IMR-90 (cell line): ENCODE measurements at regions not wholly inside any gene's neighbourhood (a gene's known extent, or its start where the extent isn't known, plus 50 kb on each side); places are given as distances from the start of the nearest gene placed in this dataset.

Experiments
- ATAC-seq: fragments of 200-7000 bp; cut with Tn5 transposase; 2 replicates; pipeline ENCODE4 v1.9.1; 2020; ENCODE audit warnings: low read depth, mild to moderate bottlenecking, moderate library complexity
- BruUV-seq: library from RNA; stranded (reverse); fragments of 400-500 nt; replicated peaks from 2 replicates; lab custom pipeline; 2021; lab: Mats Ljungman, UMichigan
- CTCF ChIA-PET: fragments of 300-600 bp; formaldehyde crosslinking; extraction: SDS; loops from one replicate; lab custom pipeline; 2021; ENCODE audit warnings: antibody characterized with exemption; lab: Yijun Ruan, JAX
- POLR2A ChIA-PET: fragments of 300-600 bp; sonication (Branson Sonifier 250); formaldehyde crosslinking; loops from one replicate; lab custom pipeline; 2022; ENCODE audit warnings: antibody characterized with exemption; ENCODE audit not compliant: unreplicated experiment; lab: Charles Lee
- DNase-seq: peaks from one replicate; pipeline ENCODE4 v3.0.0; 2013
- H2AFZ ChIP-seq: replicated peaks from 2 replicates; pipeline ENCODE3; 2013; ENCODE audit warnings: low read length, mild to moderate bottlenecking; ENCODE audit not compliant: poor library complexity
- H2AK5ac ChIP-seq: 2 replicates; pipeline ENCODE4 v1.6.1; 2013; ENCODE audit warnings: low read depth, low read length, inconsistent platforms
- H2AK9ac ChIP-seq: replicated peaks from 2 replicates; pipeline ENCODE3; 2013; ENCODE audit warnings: mild to moderate bottlenecking, low read depth, low read length, moderate library complexity; ENCODE audit not compliant: poor library complexity
- H2BK120ac ChIP-seq: 2 replicates; pipeline ENCODE4 v1.6.1; 2013; ENCODE audit warnings: low read depth, low read length, inconsistent platforms
- H2BK15ac ChIP-seq: 3 replicates; pipeline ENCODE4 v1.6.1; 2013; ENCODE audit warnings: low read depth, low read length, inconsistent platforms
- H2BK20ac ChIP-seq: 2 replicates; pipeline ENCODE4 v1.6.1; 2013; ENCODE audit warnings: low read depth, mild to moderate bottlenecking, inconsistent platforms, low read length, moderate library complexity
- H2BK5ac ChIP-seq: 2 replicates; pipeline ENCODE4 v1.6.1; 2013; ENCODE audit warnings: mild to moderate bottlenecking, low read depth, low read length, inconsistent platforms; ENCODE audit not compliant: poor library complexity, severe bottlenecking
- H3K14ac ChIP-seq: replicated peaks from 2 replicates; pipeline ENCODE4 v1.6.1; 2013; ENCODE audit warnings: low read depth, low read length, inconsistent platforms
- H3K18ac ChIP-seq: 2 replicates; pipeline ENCODE4 v1.6.1; 2013; ENCODE audit warnings: low read depth, low read length, control low read depth
- H3K23ac ChIP-seq: 2 replicates; pipeline ENCODE4 v1.6.1; 2013; ENCODE audit warnings: low read depth, low read length, inconsistent platforms
- H3K27ac ChIP-seq: 2 replicates; pipeline ENCODE4 v1.5.1; 2013; ENCODE audit warnings: mild to moderate bottlenecking, control low read depth, low read length; ENCODE audit not compliant: insufficient read depth
- H3K27me3 ChIP-seq: 2 replicates; pipeline ENCODE4 v1.6.1; 2013; ENCODE audit warnings: low read length; ENCODE audit not compliant: control insufficient read depth, insufficient read depth
- H3K36me3 ChIP-seq: 2 replicates; pipeline ENCODE4 v1.6.1; 2013; ENCODE audit warnings: low read length, mixed read lengths; ENCODE audit not compliant: control insufficient read depth, insufficient read depth
- H3K4ac ChIP-seq: 2 replicates; pipeline ENCODE4 v1.6.1; 2013; ENCODE audit warnings: low read depth, low read length, inconsistent platforms
- H3K4me1 ChIP-seq: 2 replicates; pipeline ENCODE4 v1.6.1; 2013; ENCODE audit warnings: low read length, mixed read lengths; ENCODE audit not compliant: control insufficient read depth, insufficient read depth
- H3K4me2 ChIP-seq: 2 replicates; pipeline ENCODE4 v1.6.1; 2013; ENCODE audit warnings: low read depth, mild to moderate bottlenecking, control low read depth, low read length, moderate library complexity
- H3K4me3 ChIP-seq: 2 replicates; pipeline ENCODE4 v1.5.1; 2013; ENCODE audit warnings: low read depth, mild to moderate bottlenecking, control low read depth, low read length, moderate library complexity; ENCODE audit not compliant: insufficient read depth
- H3K56ac ChIP-seq: 2 replicates; pipeline ENCODE4 v1.6.1; 2013; ENCODE audit warnings: low read length, inconsistent platforms; ENCODE audit not compliant: insufficient read depth; ENCODE audit errors: extremely low read depth
- H3K79me1 ChIP-seq, 2 experiments: 2 replicates each; pipeline ENCODE4 v1.6.1; 2013; ENCODE audit warnings: low read length in 2 of 2, inconsistent platforms in 1 of 2, low read depth in 1 of 2
- H3K9ac ChIP-seq: 2 replicates; pipeline ENCODE4 v1.6.1; 2013; ENCODE audit warnings: low read depth, low read length, control low read depth
- H3K9me1 ChIP-seq: 2 replicates; pipeline ENCODE4 v1.6.1; 2013; ENCODE audit warnings: low read length, inconsistent platforms; ENCODE audit not compliant: insufficient read depth
- H3K9me3 ChIP-seq: 2 replicates; pipeline ENCODE4 v1.6.1; 2013; ENCODE audit warnings: low read length; ENCODE audit not compliant: control insufficient read depth, insufficient read depth
- H4K20me1 ChIP-seq: 2 replicates; pipeline ENCODE4 v1.6.1; 2013; ENCODE audit warnings: low read length, inconsistent platforms; ENCODE audit not compliant: insufficient read depth
- H4K5ac ChIP-seq: 2 replicates; pipeline ENCODE4 v1.6.1; 2013; ENCODE audit warnings: mild to moderate bottlenecking, low read depth, low read length, control low read depth
- H4K8ac ChIP-seq, 2 experiments: 2 replicates each; pipeline ENCODE4 v1.6.1; 2013; ENCODE audit warnings: low read depth in 2 of 2, low read length in 2 of 2, control low read depth in 1 of 2, inconsistent platforms in 1 of 2
- H4K91ac ChIP-seq: 2 replicates; pipeline ENCODE4 v1.6.1; 2013; ENCODE audit warnings: low read depth, low read length, inconsistent platforms; ENCODE audit not compliant: insufficient read depth
- BHLHE40 ChIP-seq: fragments of 150-350 bp; IDR thresholded peaks from 2 replicates; pipeline ENCODE4 v1.6.1; 2016; ENCODE audit warnings: mild to moderate bottlenecking, low read depth, low read length
- CEBPB ChIP-seq: IDR thresholded peaks from 2 replicates; pipeline ENCODE4 v1.6.1; 2012; ENCODE audit warnings: low read depth, low read length, improper control_type of control experiment
- CHD1 ChIP-seq: IDR thresholded peaks from 2 replicates; pipeline ENCODE4 v1.6.1; 2012; ENCODE audit warnings: low read depth, low read length, improper control_type of control experiment
- CTCF ChIP-seq: conservative IDR thresholded peaks from 2 replicates; pipeline ENCODE4 v1.5.1; 2012; ENCODE audit warnings: mild to moderate bottlenecking, low read depth, low read length, improper control_type of control experiment
- FOS ChIP-seq: fragments of 150-350 bp; IDR thresholded peaks from 2 replicates; pipeline ENCODE4 v1.6.1; 2016; ENCODE audit warnings: low read depth, low read length
- MAFK ChIP-seq: IDR thresholded peaks from 2 replicates; pipeline ENCODE4 v1.6.1; 2012; ENCODE audit warnings: low read depth, low read length, improper control_type of control experiment
- MAZ ChIP-seq: IDR thresholded peaks from 2 replicates; pipeline ENCODE4 v1.6.1; 2012; ENCODE audit warnings: low read depth, mild to moderate bottlenecking, low read length, improper control_type of control experiment, moderate library complexity, borderline replicate concordance
- MXI1 ChIP-seq: IDR thresholded peaks from 2 replicates; pipeline ENCODE4 v1.6.1; 2012; ENCODE audit warnings: low read depth, mild to moderate bottlenecking, low read length, moderate library complexity, borderline replicate concordance
- NFE2L2 ChIP-seq: fragments of 150-350 bp; IDR thresholded peaks from 2 replicates; pipeline ENCODE4 v1.6.1; 2016; ENCODE audit warnings: low read depth, mild to moderate bottlenecking, low read length
- POLR2A ChIP-seq: IDR thresholded peaks from 2 replicates; pipeline ENCODE4 v1.6.1; 2012; ENCODE audit warnings: mild to moderate bottlenecking, low read depth, low read length
- RAD21 ChIP-seq: IDR thresholded peaks from 2 replicates; pipeline ENCODE4 v1.6.1; 2012; ENCODE audit warnings: low read length, improper control_type of control experiment
- RCOR1 ChIP-seq: IDR thresholded peaks from 2 replicates; pipeline ENCODE4 v1.6.1; 2012; ENCODE audit warnings: mild to moderate bottlenecking, low read length, improper control_type of control experiment; ENCODE audit not compliant: insufficient replicate concordance
- RFX5 ChIP-seq: IDR thresholded peaks from 2 replicates; pipeline ENCODE4 v1.8.0; 2012; ENCODE audit warnings: low read depth, mild to moderate bottlenecking, low read length, moderate library complexity
- SMC3 ChIP-seq: fragments of 150-350 bp; IDR thresholded peaks from 2 replicates; pipeline ENCODE4 v1.6.1; 2016; ENCODE audit warnings: low read depth, mild to moderate bottlenecking, antibody characterized with exemption, low read length, moderate library complexity
- WGBS, 2 experiments: methylation state at CpG; one replicate each; pipeline versions ENCODE4 v1.1.5 to v1.1.7; 2013; ENCODE audit warnings: missing lambda C conversion rate in 2 of 2; ENCODE audit not compliant: insufficient read length in 1 of 2; ENCODE audit errors: extremely low coverage in 2 of 2; 5-methylcytosine and 5-hydroxymethylcytosine counted together
- dilution Hi-C: fragments of 300-500 bp; cut with HindIII; formaldehyde crosslinking; loops from one replicate; pipeline ENCODE4 v1.14.3; 2018; ENCODE audit warnings: low sequenced_read_pairs; ENCODE audit not compliant: unreplicated experiment
- in situ Hi-C: fragments of 300-500 bp; cut with MboI; formaldehyde crosslinking; loops from 3 replicates; pipeline ENCODE4 v1.14.3; 2019; ENCODE audit warnings: low sequenced_read_pairs, inconsistent platforms, mixed read lengths
- intact Hi-C: fragments of 100-400 bp; cut with micrococcal nuclease; formaldehyde crosslinking; loops from 2 replicates; pipeline ENCODE4 v1.10.0; 2022
- TF ChIP-seq, protein P1 (sequence below): fragments of 150-350 bp; IDR thresholded peaks from 2 replicates; pipeline ENCODE4 v1.6.1; 2017; ENCODE audit warnings: mild to moderate bottlenecking, antibody characterized with exemption, low read length, low read depth

- no peak overlapping the region for H3K4me3 ChIP-seq
- no peak overlapping the region for H2BK20ac ChIP-seq
- CTCF ChIA-PET, result no interaction called here
- H4K5ac ChIP-seq, result no peak overlapping the region
- H3K27me3 ChIP-seq, result no peaks in the 10 kb centered on the region
- dilution Hi-C loops (no loop called here), intact Hi-C loops (no loop called here), in situ Hi-C loops (no loop called here)
- no peak overlapping the region for H2BK120ac ChIP-seq
- H3K4ac ChIP-seq, result no peak overlapping the region
- no peak overlapping the region for H3K4me2 ChIP-seq
- no peak overlapping the region for H2AFZ ChIP-seq
- no peak overlapping the region for H3K56ac ChIP-seq
- ATAC-seq (no peak), DNase-seq (no peak)
- no peaks in the 10 kb centered on the region for H3K9me1 ChIP-seq
- no peak overlapping the region for H2AK9ac ChIP-seq
- H3K14ac ChIP-seq, result no peak overlapping the region
- TF ChIP-seq MXI1, result no peak
- no peak for TF ChIP-seq CHD1
- TF ChIP-seq CEBPB, result no peak
- TF ChIP-seq FOS, result no peak
- no peak for TF ChIP-seq RAD21
- no peak for TF ChIP-seq MAZ
- TF ChIP-seq POLR2A, result no peak
- TF ChIP-seq MAFK, result no peak
- TF ChIP-seq RCOR1, result no peak
- TF ChIP-seq CTCF, result no peak
- no peak for TF ChIP-seq SMC3
- no peak for TF ChIP-seq RFX5
- TF ChIP-seq, protein P1, sequence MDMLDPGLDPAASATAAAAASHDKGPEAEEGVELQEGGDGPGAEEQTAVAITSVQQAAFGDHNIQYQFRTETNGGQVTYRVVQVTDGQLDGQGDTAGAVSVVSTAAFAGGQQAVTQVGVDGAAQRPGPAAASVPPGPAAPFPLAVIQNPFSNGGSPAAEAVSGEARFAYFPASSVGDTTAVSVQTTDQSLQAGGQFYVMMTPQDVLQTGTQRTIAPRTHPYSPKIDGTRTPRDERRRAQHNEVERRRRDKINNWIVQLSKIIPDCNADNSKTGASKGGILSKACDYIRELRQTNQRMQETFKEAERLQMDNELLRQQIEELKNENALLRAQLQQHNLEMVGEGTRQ, result no peak
- no peak for TF ChIP-seq NFE2L2
- no peak for TF ChIP-seq BHLHE40
- no peak overlapping the region for H3K27ac ChIP-seq
- no CpG with 5 or more reads among the region's 6 CpGs for WGBS, 2 experiments
- H3K9me3 ChIP-seq, result peaks cover 21% of the 10 kb centered on the region
- POLR2A ChIA-PET, result no interaction called here
- H3K36me3 ChIP-seq, result no peaks in the 10 kb centered on the region
- no peak overlapping the region for H4K91ac ChIP-seq
- no peak overlapping the region for H2AK5ac ChIP-seq
- H2BK15ac ChIP-seq, result no peak overlapping the region
- H3K79me1 ChIP-seq, result no peaks in the 10 kb centered on the region
- no peak overlapping the region for H4K8ac ChIP-seq
- no peak overlapping the region for H2BK5ac ChIP-seq
- H4K20me1 ChIP-seq, result no peaks in the 10 kb centered on the region
- no peaks in the 10 kb centered on the region for H3K4me1 ChIP-seq
- BruUV-seq, result no TSS peak
- no peak overlapping the region for H3K9ac ChIP-seq
- no peak overlapping the region for H3K18ac ChIP-seq
- no peak overlapping the region for H3K23ac ChIP-seq
These were observed 464.7 kb upstream of the TMEM132C start for GRCh38 chr12:127802271-127802670.
